ENCODE measurements at regions not wholly inside any gene's neighbourhood (a gene's known extent, or its start where the extent isn't known, plus 50 kb on each side); places are given as distances from the start of the nearest gene placed in this dataset.
A peak's percentile ranks its signal among the peaks of the same experiment; 100 is the strongest.
"Not testable (repeated sequence)": the region's sequence is repeated elsewhere in the genome, so short reads cannot be mapped to it uniquely, and the experiment has no call there.

DNA sequence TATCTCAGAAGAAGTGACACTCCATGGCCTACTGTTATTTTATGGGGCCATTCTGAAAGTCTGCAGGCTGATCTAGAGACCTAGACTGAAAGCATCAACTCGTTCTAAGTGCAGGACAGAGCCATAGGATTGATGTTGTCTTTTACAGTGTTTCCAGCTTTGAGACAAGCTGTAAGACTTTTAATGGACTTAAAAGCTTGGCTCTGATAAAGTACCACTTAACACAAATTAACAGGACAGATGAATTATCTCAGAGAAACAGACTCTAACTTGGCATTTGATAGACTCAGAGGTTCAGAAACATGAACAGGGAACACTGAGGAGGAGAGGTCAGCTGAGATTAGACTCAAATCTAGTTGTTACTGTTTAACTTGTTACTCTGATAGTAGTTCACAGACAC, 203.2 kb downstream of the TLR4 start:
- no peaks in the 10 kb centered on the region for H3K36me3 ChIP-seq
- H3K9me3 ChIP-seq = peaks cover 4% of the 10 kb centered on the region; the same call in 1 of the 2 replicates
- no peak overlapping the region for H3K4me3 ChIP-seq
- H3K27me3 ChIP-seq = no peaks in the 10 kb centered on the region
- no peak for DNase-seq

DNA sequence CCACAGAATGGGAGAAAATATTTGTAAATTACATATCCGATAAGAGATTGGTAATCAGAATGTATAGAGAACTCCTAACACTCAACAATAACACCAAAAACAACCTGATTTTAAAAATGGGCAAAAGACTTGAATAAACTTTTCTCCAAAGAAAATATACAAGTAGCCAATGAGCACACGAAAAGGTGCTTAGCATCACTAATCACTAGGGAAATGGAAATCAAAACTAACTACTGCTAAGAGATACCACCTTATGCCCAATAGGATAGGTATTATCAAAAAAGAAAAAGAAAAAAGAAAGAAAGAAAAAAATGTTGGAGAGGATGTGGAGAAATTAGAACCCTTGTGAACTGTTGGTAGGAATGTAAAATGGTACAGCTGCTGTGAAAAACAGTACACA, 212.1 kb downstream of the TLR4 start:
- H3K4me3 ChIP-seq = no peak overlapping the region
- DNase-seq = no peak
- no peaks in the 10 kb centered on the region for H3K36me3 ChIP-seq
- H3K27me3 ChIP-seq = no peaks in the 10 kb centered on the region
- peaks cover 8% of the 10 kb centered on the region; the same call in 1 of the 2 replicates for H3K9me3 ChIP-seq

DNA sequence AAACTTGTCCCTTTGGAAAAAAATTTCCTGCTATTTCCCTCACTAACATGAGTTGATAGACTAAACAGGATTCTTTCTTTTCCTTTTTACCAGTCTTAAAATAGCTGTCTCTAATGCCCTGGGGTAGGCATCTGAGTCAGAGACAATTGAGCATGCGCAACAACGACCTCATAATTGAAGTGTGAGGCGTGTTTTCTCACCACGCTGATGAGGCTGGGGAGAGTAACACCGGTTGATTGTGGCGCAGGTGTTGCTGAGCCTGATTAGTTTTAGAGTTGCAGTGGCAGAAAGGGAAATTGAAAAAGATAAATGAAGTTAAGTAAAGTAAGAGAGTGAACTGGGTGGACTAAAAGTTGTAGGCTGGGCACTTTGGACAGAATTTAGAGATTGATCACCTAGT, 213.7 kb downstream of the TLR4 start:
- H3K9me3 ChIP-seq = peaks cover 2% of the 10 kb centered on the region; the same call in 1 of the 2 replicates
- no peak for DNase-seq
- no peaks in the 10 kb centered on the region for H3K36me3 ChIP-seq
- no peak overlapping the region for H3K4me3 ChIP-seq
- H3K27me3 ChIP-seq = no peaks in the 10 kb centered on the region

DNA sequence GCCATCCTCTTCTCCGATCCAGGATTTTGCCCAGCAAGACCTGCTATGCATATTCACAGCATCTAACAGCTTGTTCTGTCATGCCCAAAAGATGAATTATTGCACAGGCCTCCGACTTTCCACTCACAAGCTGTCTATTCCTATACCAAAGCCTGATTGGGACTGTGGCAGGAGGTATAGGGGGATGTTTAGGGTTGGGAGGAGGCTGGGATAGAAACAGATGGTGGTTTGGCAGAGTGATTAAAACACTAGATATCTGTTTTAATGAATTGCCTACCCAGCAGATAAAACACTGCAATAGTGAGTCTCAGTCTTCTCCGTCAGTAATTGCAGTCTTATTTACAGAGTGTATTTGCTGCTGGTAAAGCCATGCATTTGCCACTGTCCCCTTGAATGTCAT, 215.3 kb downstream of the TLR4 start:
- Histone ChIP-seq H3K27me3 (no peaks in the 10 kb centered on the region), H3K36me3 (no peaks in the 10 kb centered on the region), H3K9me3 (no peaks in the 10 kb centered on the region), H3K4me3 (no peak overlapping the region)
- no peak for DNase-seq

DNA sequence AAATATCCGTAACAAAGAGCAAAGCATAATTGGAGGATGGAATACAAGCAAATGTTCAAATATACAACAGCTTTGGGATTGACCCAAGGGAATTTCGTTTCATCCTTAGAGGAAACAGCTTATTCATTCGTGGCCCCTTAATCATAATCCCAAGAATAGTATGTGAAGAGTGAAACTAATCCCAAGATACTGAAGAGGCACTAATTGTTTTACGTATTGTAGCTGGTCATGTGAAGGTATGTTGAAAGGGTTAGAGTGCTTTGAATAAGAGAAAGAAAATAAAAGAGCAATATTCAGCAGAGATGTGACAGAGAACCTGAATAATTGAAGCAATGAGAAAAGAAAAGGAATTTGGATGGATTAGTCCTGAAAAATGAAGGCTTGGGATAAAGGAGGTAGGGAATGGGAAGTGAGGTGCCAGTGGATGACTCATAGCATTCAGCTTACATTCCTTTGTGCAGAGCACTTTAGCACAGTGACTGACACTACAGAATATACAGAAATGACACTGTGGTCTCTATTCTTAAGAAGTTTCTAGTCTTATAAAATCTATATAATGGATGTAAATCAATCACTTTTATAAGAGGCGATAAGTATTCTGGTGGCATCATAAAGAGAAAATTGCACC, 221.9 kb downstream of the TLR4 start:
- DNase-seq = peak; percentile 18
- H3K9me3 ChIP-seq = no peaks in the 10 kb centered on the region

DNA sequence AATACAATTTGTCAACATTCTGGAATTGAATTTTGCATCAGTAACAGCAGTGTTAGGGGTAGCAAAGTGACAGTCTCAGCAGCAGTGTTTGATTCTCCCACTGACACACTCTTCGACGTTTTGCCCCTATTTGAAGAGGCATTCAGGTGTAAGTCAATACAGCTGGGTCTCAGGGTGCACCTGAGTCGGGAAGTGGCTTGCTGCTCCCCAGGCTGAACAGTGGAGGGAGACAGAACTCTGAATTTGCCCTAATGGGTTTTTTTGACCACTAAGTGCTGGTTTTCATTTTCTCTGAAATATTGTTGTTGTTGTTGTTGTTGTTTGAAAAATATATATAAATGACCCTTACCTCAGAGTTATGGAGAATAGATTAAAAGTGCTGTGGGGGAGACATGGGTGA, 223.2 kb downstream of the TLR4 start:
- no peaks in the 10 kb centered on the region for H3K9me3 ChIP-seq
- H3K36me3 ChIP-seq = no peaks in the 10 kb centered on the region
- no peak for DNase-seq
- no peak overlapping the region for H3K4me3 ChIP-seq
- H3K27me3 ChIP-seq = no peaks in the 10 kb centered on the region

More for the DNA sequence above, 221.9 kb downstream of the TLR4 start:
- H3K4me3 ChIP-seq = no peak overlapping the region
- H3K36me3 ChIP-seq = no peaks in the 10 kb centered on the region
- no peaks in the 10 kb centered on the region for H3K27me3 ChIP-seq

DNA sequence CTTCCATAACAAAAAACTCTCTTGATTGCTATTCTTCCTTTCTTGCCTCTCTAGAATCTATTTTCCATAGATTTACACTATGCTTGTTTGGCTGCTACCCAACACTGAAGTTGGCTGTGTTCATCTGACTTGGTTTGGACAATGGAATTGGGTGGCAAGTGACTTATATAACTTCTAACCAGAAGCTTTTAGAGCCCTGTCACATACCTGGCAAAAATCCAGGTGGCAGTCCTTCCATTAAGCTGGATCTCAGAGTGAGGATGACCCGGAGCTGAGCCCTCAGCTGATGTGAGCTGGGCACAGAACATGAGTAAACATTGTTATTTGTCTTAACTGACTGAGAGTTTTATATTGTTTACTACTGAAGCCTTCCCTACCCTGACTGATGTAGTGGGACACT, 225.7 kb downstream of the TLR4 start:
- no peaks in the 10 kb centered on the region for H3K27me3 ChIP-seq
- no peak overlapping the region for H3K4me3 ChIP-seq
- no peaks in the 10 kb centered on the region for H3K36me3 ChIP-seq
- DNase-seq = peak; percentile 67
- H3K9me3 ChIP-seq = no peaks in the 10 kb centered on the region; the same call in 1 of the 2 replicates

DNA sequence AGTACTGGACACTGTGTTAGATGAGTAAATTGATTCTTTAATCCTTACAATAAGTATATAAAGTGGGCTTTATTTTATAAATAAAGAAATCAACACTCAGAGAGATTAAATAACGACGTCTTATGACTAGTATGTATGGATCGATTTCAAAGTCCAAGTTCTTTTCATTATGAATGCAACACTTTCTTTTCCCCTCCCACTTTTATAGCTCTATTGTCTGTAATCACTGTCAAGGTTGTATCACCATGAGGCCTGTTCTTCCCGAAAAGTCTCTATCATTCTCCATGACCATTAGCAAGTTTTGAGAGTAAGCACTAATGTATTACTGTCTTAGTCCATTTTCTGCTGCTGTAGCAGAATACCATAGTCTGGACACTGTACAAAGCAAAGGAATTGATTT, 228.4 kb downstream of the TLR4 start:
- Histone ChIP-seq H3K27me3 (no peaks in the 10 kb centered on the region), H3K9me3 (no peaks in the 10 kb centered on the region; the same call in 1 of the 2 replicates), H3K4me3 (no peak overlapping the region), H3K36me3 (no peaks in the 10 kb centered on the region)
- no peak for DNase-seq

DNA sequence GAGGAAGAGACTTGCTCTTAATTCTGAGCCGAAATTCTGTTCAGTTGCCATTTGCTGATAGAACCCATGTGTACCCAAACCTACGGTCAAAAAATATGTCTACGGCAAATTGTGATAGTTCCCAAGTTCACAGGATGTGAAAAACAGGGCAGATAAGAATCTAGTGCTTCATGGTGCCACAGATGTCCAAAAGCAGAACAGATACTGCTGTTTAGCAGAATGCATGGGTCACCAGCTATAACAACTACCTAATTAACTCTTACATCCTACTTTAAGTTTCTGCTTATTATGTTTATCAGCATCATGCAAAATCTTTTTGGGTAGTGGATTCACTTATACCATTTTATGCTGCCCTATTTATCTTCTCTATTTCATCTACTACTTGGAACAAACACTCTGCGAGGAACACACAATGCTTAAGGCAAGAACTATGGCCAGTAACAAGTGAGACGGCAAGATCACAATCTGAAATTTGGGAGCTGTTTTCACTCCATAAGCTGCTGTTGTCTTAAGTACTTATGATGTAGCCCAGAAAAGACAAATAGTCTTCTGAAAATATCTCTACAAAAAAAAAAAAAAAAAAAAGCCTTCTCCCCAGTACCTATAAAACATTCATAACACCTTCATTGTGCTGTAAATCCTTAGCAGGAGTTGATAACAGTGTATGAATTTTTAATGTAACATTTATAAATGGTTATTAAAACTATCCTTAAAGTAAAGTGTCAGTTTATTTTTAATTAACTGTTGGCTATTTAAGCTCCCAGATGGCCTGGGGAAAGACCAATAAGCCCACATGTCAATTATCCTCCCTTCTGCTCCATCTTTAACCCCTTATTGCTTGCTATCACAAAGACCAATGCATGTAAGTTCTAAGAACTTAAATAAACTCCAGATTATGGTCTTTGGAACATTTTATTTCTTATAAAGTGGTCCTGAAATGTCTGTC, 232.3 kb downstream of the TLR4 start:
- no peaks in the 10 kb centered on the region for H3K36me3 ChIP-seq
- no peaks in the 10 kb centered on the region; the same call in 1 of the 2 replicates for H3K9me3 ChIP-seq
- DNase-seq = no peak
- H3K27me3 ChIP-seq = no peaks in the 10 kb centered on the region
- no peak overlapping the region for H3K4me3 ChIP-seq

DNA sequence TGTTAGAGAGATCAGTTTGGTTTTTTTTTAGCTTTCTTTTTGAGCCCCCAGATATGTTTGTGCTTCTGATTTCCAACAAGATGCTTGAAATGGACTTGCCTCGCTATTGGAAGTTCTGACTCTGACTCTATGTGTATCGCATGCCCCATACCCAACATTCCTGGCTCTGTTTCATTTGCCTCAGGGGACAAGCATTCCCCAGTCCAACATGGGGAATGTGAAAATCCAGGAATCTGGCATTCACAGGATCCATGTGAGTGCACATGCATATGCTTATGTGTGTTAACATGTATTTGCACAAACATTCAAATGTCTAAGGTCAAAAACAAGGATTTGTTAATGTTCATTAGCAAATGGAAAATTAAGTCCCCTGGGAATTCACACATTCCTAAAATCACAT, 233.9 kb downstream of the TLR4 start:
- no peak for DNase-seq

DNA sequence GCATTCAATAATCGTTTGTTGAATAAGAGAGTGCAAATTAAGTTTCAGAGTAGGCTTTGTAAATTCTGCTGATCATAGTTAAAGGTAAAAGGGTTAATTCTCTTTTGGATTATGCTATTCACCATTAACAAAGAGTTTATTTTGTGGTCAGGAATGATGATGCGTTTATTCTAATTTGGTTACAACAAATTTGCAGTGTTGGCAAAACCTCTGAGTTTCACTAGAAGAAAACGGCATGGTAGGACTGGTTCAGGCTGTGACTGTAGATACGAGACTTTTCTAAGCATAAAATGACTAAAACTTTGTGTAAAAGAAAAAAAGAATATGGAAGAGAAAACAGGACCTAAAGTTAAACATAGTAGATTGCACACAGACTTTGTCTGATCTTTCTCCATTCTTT, 234.7 kb downstream of the TLR4 start:
- H3K9me3 ChIP-seq = no peaks in the 10 kb centered on the region
- no peaks in the 10 kb centered on the region for H3K27me3 ChIP-seq
- no peak for DNase-seq
- H3K36me3 ChIP-seq = no peaks in the 10 kb centered on the region
- no peak overlapping the region for H3K4me3 ChIP-seq

More for the DNA sequence above, 233.9 kb downstream of the TLR4 start:
- H3K36me3 ChIP-seq = no peaks in the 10 kb centered on the region
- no peaks in the 10 kb centered on the region for H3K27me3 ChIP-seq
- no peaks in the 10 kb centered on the region for H3K9me3 ChIP-seq
- no peak overlapping the region for H3K4me3 ChIP-seq

DNA sequence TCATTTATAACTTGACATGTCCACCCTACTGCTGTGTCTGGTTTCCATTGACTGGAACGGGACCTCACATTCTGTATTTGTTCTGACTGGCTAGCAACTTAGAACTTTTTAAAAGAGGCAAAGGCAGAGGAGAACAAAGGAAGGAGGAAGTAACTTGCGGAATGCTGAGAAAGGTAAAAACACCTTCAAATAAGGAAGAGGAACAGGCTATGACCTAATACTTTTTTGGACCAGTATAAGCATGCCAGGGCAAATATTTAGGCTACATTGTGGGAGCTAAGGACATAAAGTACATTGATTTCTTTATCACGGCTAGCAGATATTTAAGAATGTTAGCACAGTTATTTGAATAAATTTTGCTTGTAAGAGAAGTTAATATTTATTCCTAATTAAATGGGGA, 240.5 kb downstream of the TLR4 start:
- H3K27me3 ChIP-seq, DNase-seq, H3K9me3 ChIP-seq, H3K36me3 ChIP-seq, H3K4me3 ChIP-seq: not testable (repeated sequence)

DNA sequence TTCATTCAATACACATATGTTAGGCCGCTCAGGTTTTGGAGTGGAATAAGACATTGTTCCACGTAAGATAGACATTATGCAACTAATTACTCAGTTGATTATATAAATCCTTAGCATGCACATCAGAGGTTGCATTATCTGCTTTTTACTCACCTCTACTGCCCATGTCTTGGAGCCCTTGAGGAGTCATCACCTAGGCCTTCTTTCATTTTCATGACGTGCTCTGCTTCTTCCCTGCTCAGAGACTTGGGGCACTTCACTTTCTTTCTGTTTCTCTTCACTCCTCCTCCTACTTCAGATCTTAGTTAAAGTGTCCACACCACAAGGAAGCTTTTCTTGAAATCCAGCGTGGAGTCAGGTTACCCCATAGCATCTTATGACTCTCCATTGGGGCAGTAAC, 241.1 kb downstream of the TLR4 start:
- no peaks in the 10 kb centered on the region for H3K9me3 ChIP-seq
- no peaks in the 10 kb centered on the region for H3K36me3 ChIP-seq
- DNase-seq = no peak
- H3K27me3 ChIP-seq = no peaks in the 10 kb centered on the region
- H3K4me3 ChIP-seq = no peak overlapping the region

DNA sequence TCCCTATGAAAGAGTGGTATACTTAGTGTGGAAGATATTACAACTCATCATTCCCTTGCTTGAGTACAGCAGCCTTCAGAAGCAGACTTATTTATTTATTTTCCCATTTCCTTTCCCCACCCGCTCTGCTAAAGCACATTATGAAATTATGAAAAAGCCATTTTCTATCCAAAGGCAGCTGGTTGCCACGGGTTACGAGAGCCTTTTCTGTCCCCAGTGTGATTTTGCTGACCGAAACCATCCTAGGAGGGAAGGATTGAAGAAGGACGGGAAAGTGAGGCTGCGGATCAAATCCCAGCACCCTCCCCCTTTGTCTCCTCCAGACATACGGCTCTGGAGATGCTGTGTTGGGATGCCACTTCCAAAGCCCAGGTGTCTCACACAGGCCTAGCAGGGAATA, 246.9 kb downstream of the TLR4 start:
- no peak for DNase-seq
- Histone ChIP-seq H3K27me3 (no peaks in the 10 kb centered on the region), H3K4me3 (no peak overlapping the region), H3K9me3 (no peaks in the 10 kb centered on the region), H3K36me3 (no peaks in the 10 kb centered on the region)

DNA sequence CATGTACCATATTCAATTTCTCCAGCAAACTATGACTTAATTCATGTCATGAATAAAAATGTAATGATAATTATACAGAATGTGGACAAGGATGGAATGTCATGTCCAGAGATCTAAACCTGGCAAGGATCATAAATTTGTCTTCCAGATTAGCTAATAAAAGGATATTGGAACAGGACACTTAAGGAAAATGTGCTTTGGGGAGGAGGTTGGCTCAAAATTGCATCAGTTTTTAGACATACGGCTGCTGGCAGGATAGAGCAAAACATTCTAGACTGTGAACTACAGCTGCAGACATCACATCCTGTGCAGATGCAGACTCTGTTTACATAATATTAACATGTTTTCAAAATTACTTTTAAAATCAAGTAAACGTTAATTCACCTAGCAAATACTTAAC, 248.4 kb downstream of the TLR4 start:
- no peaks in the 10 kb centered on the region for H3K36me3 ChIP-seq
- DNase-seq = no peak

DNA sequence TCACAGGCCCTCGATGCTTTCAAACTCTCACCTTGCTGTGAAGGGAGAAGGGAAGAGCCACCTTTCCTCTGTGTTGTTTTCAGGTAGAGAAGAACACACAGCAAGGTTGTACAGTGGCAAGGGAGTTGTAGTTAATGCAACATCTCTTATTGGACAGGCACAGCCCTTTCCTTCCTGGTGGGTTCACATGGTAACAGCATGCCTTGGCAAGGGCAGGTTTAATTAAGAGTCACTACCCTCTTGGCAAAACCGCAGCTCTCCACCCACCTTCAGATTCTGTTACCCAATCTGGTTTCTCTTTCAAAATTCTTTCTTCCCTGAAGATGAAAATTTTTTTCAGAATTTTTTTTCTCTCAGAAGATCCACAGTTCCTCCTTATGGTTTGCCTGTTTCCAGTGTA, 253.1 kb downstream of the TLR4 start:
- no peaks in the 10 kb centered on the region for H3K9me3 ChIP-seq
- H3K4me3 ChIP-seq = no peak overlapping the region
- peak; percentile 44 for DNase-seq
- no peaks in the 10 kb centered on the region for H3K27me3 ChIP-seq
- H3K36me3 ChIP-seq = no peaks in the 10 kb centered on the region

More for the DNA sequence above, 248.4 kb downstream of the TLR4 start:
- H3K9me3 ChIP-seq = no peaks in the 10 kb centered on the region
- no peaks in the 10 kb centered on the region for H3K27me3 ChIP-seq
- H3K4me3 ChIP-seq = no peak overlapping the region

DNA sequence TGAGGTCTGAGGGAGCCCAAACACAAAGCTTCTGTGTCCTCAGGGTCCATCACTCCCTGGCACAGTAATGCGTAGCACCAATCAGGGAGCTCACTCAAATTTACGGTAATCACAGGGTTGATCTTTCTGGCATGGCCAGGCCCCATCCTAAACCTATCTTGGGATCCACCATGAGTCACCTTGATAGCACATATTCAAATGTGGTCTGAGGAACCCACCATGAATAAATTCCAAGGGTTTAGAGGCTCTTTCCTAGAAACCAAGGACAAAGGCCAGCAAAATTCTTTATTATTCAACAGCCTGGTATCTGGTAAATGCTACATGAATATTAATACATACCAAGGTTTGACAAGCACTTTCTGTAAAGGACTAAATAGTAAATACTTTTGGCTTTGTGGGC, 254.5 kb downstream of the TLR4 start:
- Histone ChIP-seq H3K36me3 (no peaks in the 10 kb centered on the region), H3K9me3 (no peaks in the 10 kb centered on the region), H3K27me3 (no peaks in the 10 kb centered on the region), H3K4me3 (no peak overlapping the region)
- DNase-seq = no peak
